ENCODE measurements at regions not wholly inside any gene's neighbourhood (a gene's known extent, or its start where the extent isn't known, plus 50 kb on each side); places are given as distances from the start of the nearest gene placed in this dataset.

GRCh38 chr4:14844061-14844460 lies 158.2 kb upstream of the CPEB2 start:
- no peak overlapping the region for H3K4ac ChIP-seq (ENCODE audit: low read depth, low read length)
- H2AK5ac ChIP-seq (ENCODE audit: insufficient read length, low read length), result no peak overlapping the region
- no peaks in the 10 kb centered on the region for H3K79me1 ChIP-seq (ENCODE audit: insufficient read depth, low read depth, low read length, poor library complexity, severe bottlenecking)
- H2AFZ ChIP-seq (ENCODE audit: low read length), result no peak overlapping the region
- no peak overlapping the region for H2BK15ac ChIP-seq (ENCODE audit: low read depth, low read length)
- H3K79me2 ChIP-seq (ENCODE audit: insufficient read depth, low read length), result no peaks in the 10 kb centered on the region
- H3T11ph ChIP-seq (ENCODE audit: low read length), result no peak overlapping the region
- no peak overlapping the region for H2BK12ac ChIP-seq (ENCODE audit: insufficient read length, low read depth, low read length)
- Mint-ChIP-seq H3K4me1 (peaks cover 5 to 8% of the 10 kb centered on the region in 2 experiments; a peak in 3 of 4 replicates), H3K4me3 (no peak overlapping the region), H3K27me3 (ENCODE audit: low read depth) (no peaks in the 10 kb centered on the region), H3K36me3 (ENCODE audit: insufficient read depth in 1 of 3, low read depth in 3 of 3) (peaks cover 0 to 5% (median 0%) of the 10 kb centered on the region in 3 experiments; a peak in 2 of 7 replicates), H3K27ac (no peak overlapping the region), H3K9me3 (peaks cover 8% of the 10 kb centered on the region in 2 experiments; a peak in 2 of 5 replicates)
- no peaks in the 10 kb centered on the region for H3K9me3 ChIP-seq (ENCODE audit: control insufficient read depth, low read depth, low read length)
- H3K18ac ChIP-seq (ENCODE audit: insufficient read length, low read depth, low read length), result no peak overlapping the region
- H4K91ac ChIP-seq (ENCODE audit: insufficient read length, low read depth, low read length), result no peak overlapping the region
- no CpG with 5 or more reads among the region's 4 CpGs for WGBS (ENCODE audit: extremely low coverage, insufficient read length, low lambda C conversion rate)
- H2BK120ac ChIP-seq (ENCODE audit: low read depth, low read length, poor library complexity, severe bottlenecking), result no peak overlapping the region
- no peak overlapping the region for H3K4me2 ChIP-seq (ENCODE audit: insufficient read depth, insufficient read length, low read length)
- H3K27ac ChIP-seq (ENCODE audit: insufficient read length, low read depth, low read length), result no peak overlapping the region
- TF ChIP-seq CTCF (conservative IDR thresholded peaks at IDR 0.05), result no peak
- H3K4me1 ChIP-seq (ENCODE audit: insufficient read depth, low read length), result no peaks in the 10 kb centered on the region
- H2BK20ac ChIP-seq (ENCODE audit: low read depth, low read length, poor library complexity, severe bottlenecking), result no peak overlapping the region
- no peak overlapping the region for H4K5ac ChIP-seq (ENCODE audit: insufficient read length, low read depth, low read length)
- no peaks in the 10 kb centered on the region for H3K23me2 ChIP-seq (ENCODE audit: insufficient read length, low read depth, low read length, poor library complexity, severe bottlenecking)
- no peak overlapping the region for H3K23ac ChIP-seq (ENCODE audit: insufficient read length, low read depth, low read length)
- H2BK5ac ChIP-seq (ENCODE audit: insufficient read length, low read length), result no peak overlapping the region
- H3K56ac ChIP-seq (ENCODE audit: insufficient read length, low read depth, low read length), result no peak overlapping the region
- H3K14ac ChIP-seq (ENCODE audit: insufficient read depth, low read length), result no peak overlapping the region
- no peaks in the 10 kb centered on the region for H4K20me1 ChIP-seq (ENCODE audit: control insufficient read depth, insufficient read depth, insufficient read length)
- no peak overlapping the region for H3K9ac ChIP-seq (ENCODE audit: extremely low read depth, insufficient read length, low read length)
- no peak overlapping the region for H4K8ac ChIP-seq (replicated peaks; ENCODE audit: insufficient read length, low read depth, low read length)
- no peak for DNase-seq
- H3K27me3 ChIP-seq (ENCODE audit: insufficient read depth, low read length), result no peaks in the 10 kb centered on the region

All from H9 (cell line).